Endothelial cell of umbilical vein (primary cell): ENCODE measurements at regions not wholly inside any gene's neighbourhood (a gene's known extent, or its start where the extent isn't known, plus 50 kb on each side); places are given as distances from the start of the nearest gene placed in this dataset.

Source experiments
- BruUV-seq: library from RNA; stranded (reverse); fragments of 400-500 nt; replicated peaks from 2 replicates; lab custom pipeline; 2021; lab: Mats Ljungman, UMichigan
- CTCF ChIA-PET: fragments of 300-600, 350-600 bp; sonication (Branson Sonifier 250); formaldehyde crosslinking; loops from one replicate; lab custom pipeline; 2021; ENCODE audit warnings: antibody characterized with exemption, inconsistent platforms; lab: Charles Lee
- POLR2A ChIA-PET: fragments of 300-600, 350-600 bp; sonication (Branson Sonifier 250); formaldehyde crosslinking; loops from one replicate; lab custom pipeline; 2021; ENCODE audit warnings: antibody characterized with exemption, inconsistent platforms; lab: Charles Lee
- DNase-seq: peaks from one replicate; pipeline ENCODE4 v3.0.0-alpha.2; 2011; ENCODE audit warnings: low read depth, low spot score
- FAIRE-seq: peaks from 2 replicates; lab custom pipeline; 2011; peaks lifted over from hg19 to GRCh38; lab: Jason Lieb, UNC
- H2AFZ ChIP-seq: 2 replicates; pipeline ENCODE4 v1.6.0; 2012; ENCODE audit warnings: low read depth, low read length, control low read depth, inconsistent platforms
- H3K27ac ChIP-seq: 2 replicates; pipeline ENCODE4 v1.5.1; 2011; ENCODE audit warnings: low read depth, mild to moderate bottlenecking, control low read depth, low read length, moderate library complexity; ENCODE audit not compliant: insufficient read depth
- H3K27me3 ChIP-seq, 2 experiments: 2 replicates each; pipeline versions ENCODE4 v1.6.0 to v1.6.1; 2011; ENCODE audit warnings: low read length in 2 of 2, mixed read lengths in 1 of 2; ENCODE audit not compliant: control insufficient read depth in 2 of 2, insufficient read depth in 2 of 2
- H3K36me3 ChIP-seq, 2 experiments: 2 replicates in 1 of 2; 3 replicates in 1 of 2; pipeline ENCODE4 v1.5.1; 2011; ENCODE audit warnings: low read length in 2 of 2, mild to moderate bottlenecking in 1 of 2, moderate library complexity in 1 of 2; ENCODE audit not compliant: control insufficient read depth in 2 of 2, insufficient read depth in 2 of 2; ENCODE audit errors: extremely low read depth in 1 of 2
- H3K4me1 ChIP-seq: 3 replicates; pipeline ENCODE4 v1.5.1; 2011; ENCODE audit warnings: mild to moderate bottlenecking, low read length; ENCODE audit not compliant: control insufficient read depth, insufficient read depth; ENCODE audit errors: extremely low read depth
- H3K4me2 ChIP-seq: 2 replicates; pipeline ENCODE4 v1.6.1; 2011; ENCODE audit warnings: low read length, control low read depth, mixed read lengths; ENCODE audit not compliant: insufficient read depth
- H3K4me3 ChIP-seq, 3 experiments: fragments of 200-600 bp in 1 of 3; sonication (generic), shearing (Covaris generic) in 1 of 3; replicated peaks in 1 of 3; 2 replicates each; pipeline ENCODE4 v1.5.1; 2011 to 2016; ENCODE audit warnings: control low read depth in 3 of 3, low read length in 3 of 3, mild to moderate bottlenecking in 2 of 3, inconsistent platforms in 1 of 3, low read depth in 1 of 3, moderate library complexity in 1 of 3; ENCODE audit not compliant: insufficient read depth in 1 of 3
- H3K79me2 ChIP-seq: 2 replicates; pipeline ENCODE4 v1.6.0; 2012; ENCODE audit warnings: low read length, inconsistent platforms; ENCODE audit not compliant: control insufficient read depth, insufficient read depth
- H3K9ac ChIP-seq: replicated peaks from 2 replicates; pipeline ENCODE3; 2011; ENCODE audit warnings: low read length, control low read depth; ENCODE audit not compliant: insufficient read depth; ENCODE audit errors: extremely low read depth
- H3K9me1 ChIP-seq: replicated peaks from 3 replicates; pipeline ENCODE4 v1.6.0; 2011; ENCODE audit warnings: mild to moderate bottlenecking, low read length; ENCODE audit not compliant: control insufficient read depth, insufficient read depth; ENCODE audit errors: extremely low read depth
- H3K9me3 ChIP-seq: replicated peaks from 2 replicates; pipeline ENCODE4 v1.5.1; 2012; ENCODE audit warnings: low read length, inconsistent platforms; ENCODE audit not compliant: control insufficient read depth, insufficient read depth
- H4K20me1 ChIP-seq: replicated peaks from 2 replicates; pipeline ENCODE3; 2011; ENCODE audit warnings: mild to moderate bottlenecking, low read length; ENCODE audit not compliant: control insufficient read depth, insufficient read depth; ENCODE audit errors: extremely low read depth
- FOS ChIP-seq: IDR thresholded peaks from 2 replicates; pipeline ENCODE4 v1.6.1; 2011; ENCODE audit warnings: mild to moderate bottlenecking, low read length, moderate library complexity, borderline replicate concordance; ENCODE audit not compliant: insufficient read depth
- GATA2 ChIP-seq: IDR thresholded peaks from 2 replicates; pipeline ENCODE4 v1.7.0; 2011; ENCODE audit warnings: low read depth, mild to moderate bottlenecking, moderate library complexity, mixed read lengths, low read length; ENCODE audit not compliant: insufficient read length, insufficient read depth
- JUN ChIP-seq: IDR thresholded peaks from 2 replicates; pipeline ENCODE4 v1.6.1; 2011; ENCODE audit warnings: borderline replicate concordance, low read depth; ENCODE audit not compliant: insufficient read length, insufficient read depth
- POLR2A ChIP-seq: IDR thresholded peaks from 2 replicates; pipeline ENCODE4 v1.6.1; 2012; ENCODE audit warnings: low read depth, mild to moderate bottlenecking, control low read depth, low read length
- POLR2AphosphoS5 ChIP-seq: IDR thresholded peaks from 2 replicates; pipeline ENCODE4 v1.6.1; 2012; ENCODE audit warnings: low read depth, mild to moderate bottlenecking, control low read depth, low read length, moderate library complexity; ENCODE audit not compliant: insufficient read depth
- dilution Hi-C: fragments of 300-500 bp; cut with MboI; formaldehyde crosslinking; loops from one replicate; pipeline ENCODE4 v1.15.0; 2019; ENCODE audit warnings: low sequenced_read_pairs; ENCODE audit not compliant: extremely low pct_ligation_motif_present
- intact Hi-C: fragments of 100-400 bp; cut with micrococcal nuclease; formaldehyde crosslinking; loops from one replicate; pipeline ENCODE4 v1.10.0; 2022
- TF ChIP-seq, protein P1 (sequence below): IDR thresholded peaks from 2 replicates; pipeline ENCODE4 v1.6.1; 2011; ENCODE audit not compliant: insufficient read depth, insufficient read length
- TF ChIP-seq, protein P2 (sequence below), 2 donors: IDR thresholded peaks; 1 replicate in 1 of 2; 2 replicates in 1 of 2; pipeline ENCODE4 v1.5.1; 2011; ENCODE audit warnings: low read length in 2 of 2, mild to moderate bottlenecking in 2 of 2, moderate library complexity in 2 of 2, control low read depth in 1 of 2, inconsistent platforms in 1 of 2, low read depth in 1 of 2; ENCODE audit not compliant: insufficient read depth in 1 of 2; ENCODE audit errors: extremely low read depth in 1 of 2

GRCh38 chr5:100043475-100043874 lies 491.7 kb upstream of the FAM174A start:
- Histone ChIP-seq H3K4me2 (no peak overlapping the region), H3K9ac (no peak overlapping the region), H3K36me3 (no peaks in the 10 kb centered on the region), H3K9me3 (no peaks in the 10 kb centered on the region), H3K27me3 (no peaks in the 10 kb centered on the region), H3K4me1 (no peaks in the 10 kb centered on the region), H4K20me1 (no peaks in the 10 kb centered on the region), H3K4me3 (no peak overlapping the region), H3K27ac (no peak overlapping the region), H3K79me2 (no peaks in the 10 kb centered on the region), H2AFZ (no peak overlapping the region), H3K9me1 (no peaks in the 10 kb centered on the region)
- DNase-seq = no peak
- intact Hi-C loops = no loop called here
- no TSS peak for BruUV-seq
- TF ChIP-seq POLR2A (no peak), GATA2 (no peak), JUN (no peak), POLR2AphosphoS5 (no peak), FOS (no peak)
- TF ChIP-seq, protein P1, sequence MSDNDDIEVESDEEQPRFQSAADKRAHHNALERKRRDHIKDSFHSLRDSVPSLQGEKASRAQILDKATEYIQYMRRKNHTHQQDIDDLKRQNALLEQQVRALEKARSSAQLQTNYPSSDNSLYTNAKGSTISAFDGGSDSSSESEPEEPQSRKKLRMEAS = no peak
- TF ChIP-seq, protein P2, sequence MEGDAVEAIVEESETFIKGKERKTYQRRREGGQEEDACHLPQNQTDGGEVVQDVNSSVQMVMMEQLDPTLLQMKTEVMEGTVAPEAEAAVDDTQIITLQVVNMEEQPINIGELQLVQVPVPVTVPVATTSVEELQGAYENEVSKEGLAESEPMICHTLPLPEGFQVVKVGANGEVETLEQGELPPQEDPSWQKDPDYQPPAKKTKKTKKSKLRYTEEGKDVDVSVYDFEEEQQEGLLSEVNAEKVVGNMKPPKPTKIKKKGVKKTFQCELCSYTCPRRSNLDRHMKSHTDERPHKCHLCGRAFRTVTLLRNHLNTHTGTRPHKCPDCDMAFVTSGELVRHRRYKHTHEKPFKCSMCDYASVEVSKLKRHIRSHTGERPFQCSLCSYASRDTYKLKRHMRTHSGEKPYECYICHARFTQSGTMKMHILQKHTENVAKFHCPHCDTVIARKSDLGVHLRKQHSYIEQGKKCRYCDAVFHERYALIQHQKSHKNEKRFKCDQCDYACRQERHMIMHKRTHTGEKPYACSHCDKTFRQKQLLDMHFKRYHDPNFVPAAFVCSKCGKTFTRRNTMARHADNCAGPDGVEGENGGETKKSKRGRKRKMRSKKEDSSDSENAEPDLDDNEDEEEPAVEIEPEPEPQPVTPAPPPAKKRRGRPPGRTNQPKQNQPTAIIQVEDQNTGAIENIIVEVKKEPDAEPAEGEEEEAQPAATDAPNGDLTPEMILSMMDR (IDR thresholded peaks at IDR 0.05; ENCODE audit: extremely low read depth in 1 of 2, insufficient read depth in 1 of 2, low read depth in 1 of 2, low read length in 2 of 2) = no peak
- dilution Hi-C loops = no loop called here
- FAIRE-seq = no peak
- ChIA-PET CTCF (no interaction called here), POLR2A (no interaction called here)
